Muscle of back (tissue), 3 donors: ENCODE measurements at regions not wholly inside any gene's neighbourhood (a gene's known extent, or its start where the extent isn't known, plus 50 kb on each side); places are given as distances from the start of the nearest gene placed in this dataset.

Experiments
- DNase-seq, 3 donors: peaks; one replicate each; pipeline versions ENCODE4 v3.0.0 to v3.0.0-alpha.2; 2013

DNA sequence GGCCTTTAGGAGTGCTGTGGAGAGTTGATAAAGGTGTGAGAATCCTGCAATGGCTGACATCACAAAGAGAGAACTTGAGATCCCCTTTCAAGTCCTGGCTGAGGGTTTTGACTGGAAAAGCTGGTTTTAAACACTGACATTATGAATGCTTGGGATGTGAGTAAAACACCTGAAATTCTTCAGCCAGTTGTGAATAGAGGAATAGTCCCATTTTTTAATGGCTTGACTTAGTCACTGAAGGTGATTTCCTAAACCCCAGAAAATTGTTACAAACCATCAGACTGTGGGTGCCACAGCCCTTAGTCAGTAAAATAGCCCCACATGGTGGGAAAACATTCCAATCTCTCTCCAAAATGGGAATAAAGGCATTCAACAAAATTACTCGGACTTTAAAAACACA is 107.7 kb upstream of the LMO4 start:
- no peak for DNase-seq

DNA sequence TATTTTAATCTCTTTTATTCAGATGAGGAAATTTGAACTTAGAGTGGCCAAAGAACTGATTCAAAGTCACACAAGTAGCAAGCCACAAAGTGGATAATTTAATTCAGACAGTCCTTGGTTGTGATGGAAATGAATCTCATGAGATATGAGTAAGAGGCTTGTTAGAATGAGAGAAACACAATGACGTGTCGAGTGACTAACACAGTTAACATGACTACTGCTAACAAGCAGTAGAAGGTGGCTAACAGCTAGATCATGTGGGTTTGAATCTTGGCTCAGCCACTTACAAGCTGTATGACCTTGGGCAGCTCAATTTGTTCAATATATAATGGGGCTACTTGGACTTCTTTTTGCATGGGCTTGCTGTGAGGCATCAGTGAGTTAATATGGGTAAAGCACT is 104.5 kb upstream of the LMO4 start:
- DNase-seq: peak in 1 of 3 donors; percentile 90

DNA sequence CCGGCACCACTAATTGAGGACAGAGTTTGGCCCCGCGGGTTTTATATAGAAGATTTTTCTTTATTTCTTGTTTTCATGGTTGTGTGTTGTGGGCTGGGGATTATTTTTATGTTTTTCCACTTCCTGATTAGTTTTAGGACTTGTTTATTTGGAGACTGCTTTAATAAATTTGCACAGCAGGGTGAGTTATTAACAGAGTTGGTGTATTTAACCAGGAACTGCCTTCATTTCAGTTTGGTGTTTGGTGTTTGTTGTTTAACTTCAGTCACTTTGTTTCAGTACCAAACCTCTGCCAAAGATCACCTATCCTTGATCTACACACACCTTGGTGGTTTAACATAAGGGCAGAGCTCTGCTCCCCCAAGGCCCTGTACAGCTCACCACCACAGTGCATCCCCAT is 103.5 kb upstream of the LMO4 start:
- DNase-seq: no peak

DNA sequence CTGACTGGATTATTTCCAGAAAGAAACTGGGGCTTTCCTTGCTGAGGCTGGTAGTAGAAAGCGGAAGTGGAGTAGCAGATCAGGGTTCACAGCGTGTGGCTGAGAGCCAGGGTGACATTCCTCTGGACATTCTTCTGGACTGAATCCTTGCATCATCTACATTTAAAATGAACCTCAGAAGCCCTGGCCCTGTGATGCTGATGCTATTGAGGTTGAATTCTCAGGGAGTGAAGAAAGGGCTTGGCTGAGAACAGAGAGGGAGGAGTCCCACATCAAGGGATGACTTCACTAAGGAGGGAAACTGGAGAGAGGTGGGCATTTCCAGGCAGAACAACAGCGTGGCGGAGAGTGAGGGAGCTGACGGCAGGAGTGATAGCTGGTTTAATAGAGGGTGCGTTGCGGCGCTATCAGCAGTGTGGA is 102.3 kb upstream of the LMO4 start:
- peak; percentile 59 to 95 (median 76) for DNase-seq

DNA sequence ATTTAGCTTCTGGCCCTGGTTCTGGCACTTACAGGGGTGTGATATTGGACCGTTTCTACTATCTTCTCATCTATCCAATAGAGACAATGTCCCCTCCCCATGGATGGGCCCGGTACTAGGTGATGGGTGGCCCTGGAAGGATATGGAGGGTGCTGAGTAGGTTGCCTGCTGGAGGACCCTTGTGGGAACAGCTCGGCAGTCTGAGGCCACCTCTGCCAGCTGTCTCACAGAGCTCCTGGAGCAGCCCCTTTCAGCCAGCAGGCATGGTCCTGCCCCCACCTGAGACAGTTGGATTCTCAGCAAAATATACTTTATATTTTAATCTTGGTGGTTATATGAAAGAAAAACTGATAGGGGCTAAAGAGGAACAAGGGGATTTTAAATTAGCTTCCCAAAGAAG is 101.0 kb upstream of the LMO4 start:
- no peak for DNase-seq

DNA sequence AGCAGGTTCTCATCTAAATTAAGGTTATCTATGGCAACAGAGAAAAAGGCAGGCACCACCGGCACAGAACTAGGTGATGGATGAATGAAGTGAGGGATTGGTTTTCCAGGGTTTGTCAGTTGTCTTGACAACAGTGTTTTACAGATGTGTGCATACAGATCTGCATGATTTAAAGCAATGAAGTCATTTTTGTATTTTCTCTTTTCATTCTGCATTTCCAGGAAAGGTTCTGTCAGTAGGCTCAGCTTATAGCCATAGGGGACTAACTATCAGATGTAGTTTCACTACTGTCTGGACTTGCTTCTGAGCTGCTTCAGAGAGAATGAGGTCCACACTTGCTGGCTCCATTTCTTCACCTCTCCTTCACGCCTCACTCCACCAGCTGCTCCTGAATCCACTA is 98.2 kb upstream of the LMO4 start:
- DNase-seq: peak in 2 of 3 donors; percentile 25 to 40

- DNase-seq: no peak
These were observed 96.8 kb upstream of the LMO4 start for GRCh38 chr1:87231703-87232367.

DNA sequence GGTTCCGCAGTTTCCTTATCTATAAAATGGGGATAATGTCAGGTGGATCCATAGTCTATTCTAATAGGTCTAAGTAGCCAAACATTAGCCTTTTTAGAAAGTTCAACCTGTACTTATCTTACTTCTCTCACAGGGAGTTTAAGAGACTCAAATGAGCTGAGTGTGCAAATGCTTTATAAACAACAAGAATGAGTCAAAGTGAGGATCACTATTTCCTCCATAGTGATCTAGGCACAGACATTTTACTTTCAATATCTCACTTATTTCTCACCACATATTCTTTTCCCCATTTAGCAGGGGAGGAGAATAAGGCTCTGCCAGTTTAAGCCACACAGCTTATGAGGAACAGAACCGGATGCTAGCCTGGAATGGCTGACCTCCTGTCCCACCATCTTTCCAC is 92.1 kb upstream of the LMO4 start:
- no peak for DNase-seq

GRCh38 chr1:87239997-87240605 is 88.6 kb upstream of the LMO4 start:
- no peak for DNase-seq

- no peak for DNase-seq
These were observed 87.9 kb upstream of the LMO4 start for GRCh38 chr1:87240661-87241285.

- DNase-seq: no peak
These were observed 86.1 kb upstream of the LMO4 start for GRCh38 chr1:87242445-87243185.

GRCh38 chr1:87243573-87243972 is 85.1 kb upstream of the LMO4 start:
- DNase-seq: no peak

DNA sequence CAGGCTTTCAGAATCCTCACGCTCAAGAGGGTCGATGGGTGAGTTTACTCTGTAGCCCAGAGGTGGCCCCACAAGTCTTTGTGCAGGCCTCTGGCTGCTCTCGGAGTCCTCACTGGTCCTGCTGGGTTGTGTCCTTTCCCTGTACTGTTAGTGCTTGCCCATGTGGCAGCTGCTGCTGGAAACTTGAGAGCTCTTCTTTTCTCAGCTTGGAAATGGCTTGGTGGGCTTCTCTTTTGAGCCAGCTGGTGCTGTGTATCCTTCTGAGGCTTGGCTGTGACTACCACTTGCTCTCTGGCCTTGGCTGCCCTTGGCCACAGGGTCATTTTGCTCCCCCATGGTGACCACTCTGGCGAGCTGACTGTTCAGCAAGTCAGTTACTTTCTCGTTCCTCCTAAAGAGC is 82.2 kb upstream of the LMO4 start:
- peak; percentile 16 to 37 (median 26) for DNase-seq

DNA sequence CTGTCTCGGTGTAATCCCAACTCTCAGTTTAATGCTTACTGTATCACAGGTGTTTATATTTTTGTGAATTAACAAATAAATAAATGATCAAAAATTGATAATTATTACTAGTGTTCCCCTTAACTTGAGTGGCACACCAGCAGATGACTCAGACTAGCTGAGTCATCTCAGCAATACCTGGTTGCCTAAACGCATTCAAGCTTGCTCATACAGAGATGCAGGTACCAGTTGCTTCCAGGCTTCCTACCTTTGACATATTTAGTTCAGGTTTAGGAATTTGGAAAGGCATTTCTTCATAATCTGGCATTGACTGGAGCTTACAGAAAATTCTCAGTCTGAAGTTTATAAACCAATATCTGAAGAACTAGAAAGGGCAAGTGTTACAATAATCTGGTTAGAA is 78.9 kb upstream of the LMO4 start:
- DNase-seq: no peak

DNA sequence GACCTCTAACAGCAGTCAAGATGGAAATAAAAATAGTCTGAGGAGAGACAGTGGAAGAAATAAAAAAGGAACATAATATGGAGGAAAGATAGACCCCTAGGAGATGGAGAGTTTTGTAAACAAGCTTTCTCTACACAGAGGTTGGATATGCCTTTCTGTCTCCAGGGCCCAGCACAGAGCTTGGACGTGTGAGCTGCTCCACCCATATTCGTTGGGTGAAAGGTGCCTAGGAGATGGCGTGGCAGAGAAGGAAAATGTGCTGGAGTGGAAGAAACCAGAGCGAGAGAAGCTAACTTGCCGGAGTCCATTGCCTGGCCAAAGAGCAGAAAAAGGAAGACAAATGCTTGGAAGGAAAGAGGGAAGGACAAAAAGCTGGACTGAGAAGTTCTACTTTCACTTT is 78.3 kb upstream of the LMO4 start:
- no peak for DNase-seq

DNA sequence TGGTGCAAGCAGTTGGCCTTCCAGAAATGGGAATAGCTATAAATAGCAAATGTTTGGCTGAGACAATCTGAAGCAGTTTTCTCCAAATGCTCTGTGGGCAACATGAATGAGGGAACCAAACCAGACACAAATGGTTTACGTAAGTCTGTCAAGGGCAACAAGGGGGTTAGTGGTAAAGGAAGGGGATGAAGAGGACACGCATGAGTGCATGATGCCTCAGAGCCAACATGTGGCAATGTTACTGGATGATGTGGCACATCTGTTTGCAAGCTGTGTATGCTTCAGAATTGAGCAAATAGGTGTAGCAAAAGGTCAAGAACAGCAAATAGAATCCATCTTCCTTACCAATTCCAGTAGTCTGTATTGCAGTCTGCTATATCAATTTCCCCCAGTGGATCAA is 76.3 kb upstream of the LMO4 start:
- peak in 1 of 3 donors; percentile 24 for DNase-seq

DNA sequence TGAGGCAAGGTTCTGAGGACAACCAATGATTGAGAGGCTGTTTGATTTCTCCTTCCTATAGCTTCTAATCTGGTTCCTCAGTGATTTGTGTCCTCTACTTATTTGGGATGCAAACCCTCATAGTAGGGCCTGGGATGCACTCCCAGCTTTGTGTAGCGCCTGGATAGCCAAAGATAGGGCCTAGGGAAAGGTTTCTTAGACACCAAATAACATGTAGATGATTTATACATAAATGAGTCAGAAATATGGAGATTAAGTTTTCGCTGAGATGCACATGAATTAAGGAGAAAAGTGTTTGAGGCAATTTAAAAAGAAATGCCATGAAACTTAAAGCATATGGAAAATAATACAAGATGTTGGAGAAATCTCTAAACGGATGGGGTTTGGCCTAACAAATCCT is 66.0 kb upstream of the LMO4 start:
- no peak for DNase-seq

DNA sequence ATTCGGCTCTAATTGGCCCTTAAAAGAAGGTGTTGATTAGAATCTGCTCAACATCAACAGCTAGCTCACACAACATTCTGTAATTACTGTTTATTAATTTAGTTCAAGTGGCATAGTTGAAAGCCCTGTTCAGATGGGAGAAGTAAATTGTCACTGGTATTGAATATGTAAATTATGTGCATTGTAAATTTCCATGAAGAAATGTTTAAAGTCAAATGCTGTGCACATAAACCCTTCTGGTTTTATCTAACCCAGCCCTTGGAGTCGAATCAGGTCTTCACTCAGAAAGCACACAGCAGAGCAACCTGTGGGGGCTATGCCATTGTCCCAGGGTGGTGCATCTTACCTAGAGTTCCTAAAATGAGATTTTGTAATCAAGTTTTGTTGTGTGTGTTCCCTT is 65.4 kb upstream of the LMO4 start:
- DNase-seq: no peak

DNA sequence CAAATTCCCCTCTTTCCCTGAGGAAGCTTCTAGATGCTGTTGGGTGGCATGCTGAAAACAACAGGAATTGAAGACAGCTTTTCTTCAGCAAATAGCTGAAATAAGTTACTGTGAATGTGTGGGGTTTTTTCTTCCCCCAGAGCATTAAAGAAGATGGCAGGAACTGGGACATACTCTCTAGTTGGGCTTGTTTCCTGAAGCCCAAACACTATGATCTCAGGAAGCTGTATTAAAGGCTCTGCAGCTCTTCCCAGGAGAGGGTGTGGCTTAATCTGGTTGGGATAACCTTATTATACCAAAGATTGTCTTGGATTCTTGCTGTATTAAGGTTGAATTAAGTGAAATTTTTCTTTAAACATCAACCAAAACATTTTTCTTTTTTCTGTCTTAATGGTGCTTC is 64.9 kb upstream of the LMO4 start:
- DNase-seq: no peak

DNA sequence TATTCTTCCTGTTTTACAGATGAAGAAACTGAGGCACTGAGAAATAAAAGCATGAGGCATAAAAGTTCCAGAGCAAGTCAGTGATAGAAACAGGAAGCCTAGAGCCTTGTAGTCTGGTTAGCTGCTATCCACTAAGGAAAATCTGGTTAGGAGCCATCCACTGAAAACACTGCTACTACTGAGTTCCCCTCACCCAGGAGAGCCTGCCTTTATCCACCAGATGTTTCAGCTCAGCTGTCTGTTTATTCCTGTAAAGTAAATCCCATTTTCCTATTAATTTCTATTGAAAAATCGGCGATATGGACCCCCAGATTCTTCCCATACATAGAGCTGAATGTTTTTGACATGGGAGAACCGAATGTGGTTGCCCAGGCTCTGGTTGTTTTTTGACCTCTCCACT is 63.7 kb upstream of the LMO4 start:
- DNase-seq: no peak

GRCh38 chr1:87265786-87266185 is 62.9 kb upstream of the LMO4 start:
- no peak for DNase-seq

DNA sequence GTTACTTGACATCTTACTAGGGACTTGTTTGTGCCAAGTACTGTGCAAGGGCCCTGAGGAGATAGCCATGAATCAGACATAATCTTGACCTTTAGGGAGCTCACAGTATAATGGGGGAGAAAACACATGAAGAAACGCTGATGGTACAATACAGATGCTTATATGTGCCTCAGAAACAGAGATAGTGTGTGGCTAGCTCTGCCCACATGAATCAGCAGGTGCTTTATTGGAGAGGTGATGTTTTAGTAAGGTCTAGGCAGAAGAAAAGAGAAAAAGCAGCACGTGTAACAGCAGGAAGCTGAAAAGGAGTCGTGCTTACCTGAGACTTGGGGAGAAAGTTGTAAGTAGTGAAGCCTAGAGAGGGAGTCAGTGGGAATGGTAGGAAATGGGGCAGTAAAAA is 60.6 kb upstream of the LMO4 start:
- DNase-seq: no peak

GRCh38 chr1:87269921-87270320 is 58.8 kb upstream of the LMO4 start:
- no peak for DNase-seq
